Gastrocnemius medialis (tissue), 4 donors: ENCODE measurements at regions not wholly inside any gene's neighbourhood (a gene's known extent, or its start where the extent isn't known, plus 50 kb on each side); places are given as distances from the start of the nearest gene placed in this dataset.

ENCODE experiments used
- CTCF ChIP-seq, 5 experiments: fragments of 450-650 bp in 3 of 5; fragments of 200-600 bp in 2 of 5; sonication (generic) in 2 of 5; IDR thresholded peaks in 4 of 5; conservative IDR thresholded peaks in 1 of 5; 1 replicate in 4 of 5; 2 replicates in 1 of 5; pipeline ENCODE4 v1.5.1; 2016 to 2019; ENCODE audit warnings: antibody characterized with exemption in 5 of 5, mild to moderate bottlenecking in 3 of 5, moderate library complexity in 3 of 5
- POLR2A ChIP-seq, 2 donors: fragments of 450-650 bp; IDR thresholded peaks; one replicate each; pipeline ENCODE4 v1.6.1; 2017; ENCODE audit warnings: antibody characterized with exemption in 2 of 2, mild to moderate bottlenecking in 2 of 2, moderate library complexity in 2 of 2

- TF ChIP-seq CTCF (IDR thresholded peaks at IDR 0.05 in 4 of 5, conservative IDR thresholded peaks at IDR 0.05 in 1 of 5) (no peak), POLR2A (IDR thresholded peaks at IDR 0.05) (no peak)
These were observed 153.3 kb downstream of the MID1IP1 start for GRCh38 chrX:38954520-38954919.
